Keratinocyte (primary cell): ENCODE measurements at regions not wholly inside any gene's neighbourhood (a gene's known extent, or its start where the extent isn't known, plus 50 kb on each side); places are given as distances from the start of the nearest gene placed in this dataset.

Source experiments
- DNase-seq: peaks from one replicate; pipeline ENCODE4 v3.0.0-alpha.2; 2011; ENCODE audit warnings: low read depth, missing footprints, low spot score
- FAIRE-seq: peaks from 2 replicates; lab custom pipeline; 2011; peaks lifted over from hg19 to GRCh38; lab: Jason Lieb, UNC
- H2AFZ ChIP-seq: 2 replicates; pipeline ENCODE4 v1.6.0; 2012; ENCODE audit warnings: low read length, control low read depth, inconsistent platforms; ENCODE audit not compliant: control insufficient read depth
- H3K27ac ChIP-seq: 2 replicates; pipeline ENCODE4 v1.5.1; 2011; ENCODE audit warnings: low read length; ENCODE audit not compliant: control insufficient read depth, insufficient read depth
- H3K27me3 ChIP-seq: 3 replicates; pipeline ENCODE4 v1.6.0; 2011; ENCODE audit warnings: low read length; ENCODE audit not compliant: control insufficient read depth, insufficient read depth; ENCODE audit errors: extremely low read depth
- H3K36me3 ChIP-seq, 2 experiments: 2 replicates in 1 of 2; 3 replicates in 1 of 2; pipeline ENCODE4 v1.5.1; 2011; ENCODE audit warnings: low read length in 2 of 2, mild to moderate bottlenecking in 1 of 2; ENCODE audit not compliant: control insufficient read depth in 2 of 2, insufficient read depth in 2 of 2; ENCODE audit errors: extremely low read depth in 1 of 2
- H3K4me1 ChIP-seq: 3 replicates; pipeline ENCODE4 v1.5.1; 2011; ENCODE audit warnings: low read length; ENCODE audit not compliant: control insufficient read depth, insufficient read depth; ENCODE audit errors: extremely low read depth
- H3K4me2 ChIP-seq: 3 replicates; pipeline ENCODE4 v1.6.0; 2011; ENCODE audit warnings: low read depth, low read length; ENCODE audit not compliant: control insufficient read depth, insufficient read depth; ENCODE audit errors: extremely low read depth
- H3K4me3 ChIP-seq, 3 experiments: fragments of 200-600 bp in 1 of 3; sonication (generic) in 1 of 3; 2 replicates in 2 of 3; 3 replicates in 1 of 3; pipeline ENCODE4 v1.5.1; 2011 to 2016; ENCODE audit warnings: low read length in 3 of 3, mild to moderate bottlenecking in 3 of 3, control low read depth in 2 of 3, inconsistent platforms in 1 of 3, low read depth in 1 of 3, mixed read lengths in 1 of 3, mixed run types in 1 of 3, moderate library complexity in 1 of 3; ENCODE audit not compliant: control insufficient read depth in 2 of 3, insufficient read depth in 2 of 3; ENCODE audit errors: extremely low read depth in 1 of 3
- H3K79me2 ChIP-seq: 2 replicates; pipeline ENCODE4 v1.6.0; 2012; ENCODE audit warnings: low read length; ENCODE audit not compliant: control insufficient read depth, insufficient read depth
- H3K9ac ChIP-seq: 3 replicates; pipeline ENCODE4 v1.6.0; 2011; ENCODE audit warnings: low read length; ENCODE audit not compliant: control insufficient read depth, insufficient read depth; ENCODE audit errors: extremely low read depth
- H3K9me1 ChIP-seq: 3 replicates; pipeline ENCODE4 v1.6.0; 2011; ENCODE audit warnings: low read length; ENCODE audit not compliant: control insufficient read depth, insufficient read depth; ENCODE audit errors: extremely low read depth
- H3K9me3 ChIP-seq: 2 replicates; pipeline ENCODE4 v1.5.1; 2012; ENCODE audit warnings: low read depth, low read length; ENCODE audit not compliant: control insufficient read depth
- H4K20me1 ChIP-seq: 3 replicates; pipeline ENCODE4 v1.6.0; 2011; ENCODE audit warnings: low read length; ENCODE audit not compliant: control insufficient read depth, insufficient read depth; ENCODE audit errors: extremely low read depth
- EZH2 ChIP-seq: IDR thresholded peaks from one replicate; pipeline ENCODE4 v1.6.1; 2012; ENCODE audit warnings: inconsistent platforms, mild to moderate bottlenecking, low read length, moderate library complexity
- dilution Hi-C: fragments of 300-500 bp; cut with MboI; formaldehyde crosslinking; loops from one replicate; pipeline ENCODE4 v1.7.0; 2020; ENCODE audit warnings: low sequenced_read_pairs; ENCODE audit not compliant: extremely low pct_ligation_motif_present
- TF ChIP-seq, protein P1 (sequence below), 3 experiments: IDR thresholded peaks in 1 of 3; conservative IDR thresholded peaks in 1 of 3; optimal IDR thresholded peaks in 1 of 3; 2 replicates in 2 of 3; 3 replicates in 1 of 3; pipeline versions ENCODE3 to v1.5.1; 2011; ENCODE audit warnings: low read length in 3 of 3, mild to moderate bottlenecking in 3 of 3, moderate library complexity in 2 of 3, control low read depth in 1 of 3, inconsistent platforms in 1 of 3; ENCODE audit not compliant: insufficient read depth in 2 of 3; ENCODE audit errors: extremely low read depth in 1 of 3

DNA sequence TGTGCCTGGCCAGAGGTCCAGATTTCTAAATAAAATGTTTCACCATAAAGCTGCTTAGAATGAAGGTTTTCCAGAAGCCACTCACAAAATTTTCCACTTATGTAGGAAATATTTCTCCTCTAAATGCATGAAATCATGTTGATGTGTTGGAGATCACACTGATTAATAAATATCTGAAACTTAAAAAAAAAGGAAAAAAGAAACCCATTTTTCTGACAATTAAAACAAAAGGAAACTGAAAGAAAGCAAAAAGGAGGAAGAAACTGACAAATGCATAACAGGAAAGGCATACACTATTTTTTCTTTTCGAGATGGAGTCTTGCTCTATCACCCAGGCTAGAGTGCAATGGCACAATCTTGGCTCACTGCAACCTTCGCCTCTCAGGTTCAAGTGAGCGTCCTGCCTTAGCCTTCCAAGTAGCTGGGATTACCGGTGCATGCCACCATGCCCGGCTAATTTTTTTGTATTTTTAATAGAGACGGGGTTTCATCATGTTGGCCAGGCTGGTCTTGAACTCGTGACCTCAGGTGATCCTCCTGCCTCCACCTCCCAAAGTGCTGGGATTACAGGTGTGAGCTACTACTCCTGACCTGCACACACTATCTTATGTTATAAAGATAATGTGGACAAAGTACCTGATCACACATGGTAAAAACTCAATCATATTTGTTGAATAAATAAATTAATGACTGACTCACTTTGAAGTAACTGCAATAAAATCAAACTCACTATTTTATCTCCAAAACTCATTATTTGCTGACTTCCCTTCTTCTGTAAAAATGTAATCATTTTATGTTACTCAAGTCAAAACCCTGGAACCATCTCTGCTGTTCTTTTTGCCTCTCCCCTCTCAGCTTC is 149.8 kb upstream of the NR5A2 start:
- Histone ChIP-seq H3K9ac (no peak overlapping the region), H3K79me2 (no peaks in the 10 kb centered on the region), H2AFZ (no peak overlapping the region), H3K9me3 (no peaks in the 10 kb centered on the region), H3K36me3 (no peaks in the 10 kb centered on the region), H3K9me1 (no peaks in the 10 kb centered on the region), H3K27ac (no peak overlapping the region), H3K4me1 (no peaks in the 10 kb centered on the region), H3K4me2 (no peak overlapping the region), H3K4me3 (no peak overlapping the region), H3K27me3 (no peaks in the 10 kb centered on the region), H4K20me1 (no peaks in the 10 kb centered on the region)
- FAIRE-seq (no peak), DNase-seq (no peak)
- TF ChIP-seq, protein P1, sequence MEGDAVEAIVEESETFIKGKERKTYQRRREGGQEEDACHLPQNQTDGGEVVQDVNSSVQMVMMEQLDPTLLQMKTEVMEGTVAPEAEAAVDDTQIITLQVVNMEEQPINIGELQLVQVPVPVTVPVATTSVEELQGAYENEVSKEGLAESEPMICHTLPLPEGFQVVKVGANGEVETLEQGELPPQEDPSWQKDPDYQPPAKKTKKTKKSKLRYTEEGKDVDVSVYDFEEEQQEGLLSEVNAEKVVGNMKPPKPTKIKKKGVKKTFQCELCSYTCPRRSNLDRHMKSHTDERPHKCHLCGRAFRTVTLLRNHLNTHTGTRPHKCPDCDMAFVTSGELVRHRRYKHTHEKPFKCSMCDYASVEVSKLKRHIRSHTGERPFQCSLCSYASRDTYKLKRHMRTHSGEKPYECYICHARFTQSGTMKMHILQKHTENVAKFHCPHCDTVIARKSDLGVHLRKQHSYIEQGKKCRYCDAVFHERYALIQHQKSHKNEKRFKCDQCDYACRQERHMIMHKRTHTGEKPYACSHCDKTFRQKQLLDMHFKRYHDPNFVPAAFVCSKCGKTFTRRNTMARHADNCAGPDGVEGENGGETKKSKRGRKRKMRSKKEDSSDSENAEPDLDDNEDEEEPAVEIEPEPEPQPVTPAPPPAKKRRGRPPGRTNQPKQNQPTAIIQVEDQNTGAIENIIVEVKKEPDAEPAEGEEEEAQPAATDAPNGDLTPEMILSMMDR (optimal IDR thresholded peaks at IDR 0.05 in 1 of 3, IDR thresholded peaks at IDR 0.05 in 1 of 3, conservative IDR thresholded peaks at IDR 0.05 in 1 of 3; ENCODE audit: extremely low read depth in 1 of 3, insufficient read depth in 2 of 3, low read length in 3 of 3): no peak
- no peak for TF ChIP-seq EZH2
- dilution Hi-C loops: no loop called here

DNA sequence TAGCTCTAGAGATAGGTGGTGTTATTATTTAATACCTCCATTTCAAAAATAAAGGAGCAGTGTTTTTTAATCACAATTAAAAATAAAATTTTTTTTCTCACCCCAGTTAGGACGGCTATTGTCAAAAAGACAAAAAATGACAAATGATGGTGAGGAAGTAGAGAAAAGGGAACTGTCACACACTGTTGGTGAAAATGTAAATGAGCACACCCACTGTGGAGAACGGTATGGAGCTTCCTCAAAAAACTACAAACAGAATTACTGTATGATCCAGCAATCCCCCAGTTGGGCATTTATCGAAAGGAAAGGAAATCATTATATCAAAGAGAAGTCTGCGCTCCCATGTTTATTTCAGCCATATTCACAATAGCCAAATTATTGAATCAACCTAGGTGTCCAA is 148.7 kb upstream of the NR5A2 start:
- Histone ChIP-seq H3K27me3 (no peaks in the 10 kb centered on the region), H3K9ac (no peak overlapping the region), H3K27ac (no peak overlapping the region), H3K9me1 (no peaks in the 10 kb centered on the region), H3K4me3 (no peak overlapping the region), H3K4me1 (no peaks in the 10 kb centered on the region), H3K4me2 (no peak overlapping the region), H3K36me3 (no peaks in the 10 kb centered on the region), H3K9me3 (no peaks in the 10 kb centered on the region), H3K79me2 (no peaks in the 10 kb centered on the region), H2AFZ (no peak overlapping the region), H4K20me1 (no peaks in the 10 kb centered on the region)
- TF ChIP-seq, protein P1 (optimal IDR thresholded peaks at IDR 0.05 in 1 of 3, IDR thresholded peaks at IDR 0.05 in 1 of 3, conservative IDR thresholded peaks at IDR 0.05 in 1 of 3; ENCODE audit: extremely low read depth in 1 of 3, insufficient read depth in 2 of 3, low read length in 3 of 3): no peak
- TF ChIP-seq EZH2: no peak
- DNase-seq (no peak), FAIRE-seq (no peak)
- dilution Hi-C loops: no loop called here
